PC-9 (cell line): ENCODE measurements at regions not wholly inside any gene's neighbourhood (a gene's known extent, or its start where the extent isn't known, plus 50 kb on each side); places are given as distances from the start of the nearest gene placed in this dataset.

ENCODE experiments used
- BruUV-seq: library from RNA; stranded (reverse); fragments of 400-500 nt; replicated peaks from 2 replicates; lab custom pipeline; 2021; lab: Mats Ljungman, UMichigan
- CTCF ChIA-PET: fragments of 300-600 bp; sonication (Branson Sonifier 250); formaldehyde crosslinking; loops from one replicate; lab custom pipeline; 2022; ENCODE audit warnings: antibody characterized with exemption; lab: Charles Lee
- POLR2A ChIA-PET: fragments of 300-600 bp; sonication (Branson Sonifier 250); formaldehyde crosslinking; loops from one replicate; lab custom pipeline; 2022; ENCODE audit warnings: antibody characterized with exemption; ENCODE audit not compliant: unreplicated experiment; lab: Charles Lee
- DNase-seq, 2 experiments: peaks; one replicate each; pipeline versions ENCODE4 v3.0.0 to v3.0.0-alpha.2; 2015 to 2022; ENCODE audit warnings: mixed read lengths in 1 of 2
- H2AFZ ChIP-seq: fragments of 200-600 bp; sonication (generic); 2 replicates; pipeline ENCODE4 v1.8.1; 2017; ENCODE audit warnings: antibody characterized with exemption
- H3F3A ChIP-seq: fragments of 200-600 bp; sonication (generic); 2 replicates; pipeline ENCODE4 v1.8.1; 2017; ENCODE audit warnings: antibody characterized with exemption, mild to moderate bottlenecking, low read depth; ENCODE audit not compliant: insufficient read depth
- H3K27ac ChIP-seq: fragments of 200-600 bp; sonication (generic); 2 replicates; pipeline ENCODE4 v1.6.1; 2016; ENCODE audit warnings: mixed run types
- H3K27me3 ChIP-seq: fragments of 200-600 bp; sonication (generic); 2 replicates; pipeline ENCODE4 v1.6.1; 2016; ENCODE audit warnings: low read depth, mixed run types; ENCODE audit not compliant: insufficient read depth
- H3K36me3 ChIP-seq: fragments of 200-600 bp; sonication (generic); 2 replicates; pipeline ENCODE4 v1.6.1; 2016; ENCODE audit warnings: low read depth, mixed run types
- H3K4me1 ChIP-seq: fragments of 200-600 bp; sonication (generic); replicated peaks from 2 replicates; pipeline ENCODE4 v1.6.1; 2016; ENCODE audit warnings: mixed run types; ENCODE audit not compliant: insufficient read depth
- H3K4me2 ChIP-seq: fragments of 200-600 bp; sonication (generic); 2 replicates; pipeline ENCODE4 v1.6.1; 2017; ENCODE audit warnings: mixed run types
- H3K4me3 ChIP-seq: fragments of 200-600 bp; sonication (generic); 2 replicates; pipeline ENCODE4 v1.6.1; 2016; ENCODE audit warnings: mixed run types
- H3K79me2 ChIP-seq: fragments of 200-600 bp; sonication (generic); 2 replicates; pipeline ENCODE4 v1.6.1; 2017; ENCODE audit warnings: low read depth, mixed run types
- H3K9me2 ChIP-seq: fragments of 200-600 bp; sonication (generic); 2 replicates; pipeline ENCODE4 v1.8.1; 2017; ENCODE audit warnings: mild to moderate bottlenecking; ENCODE audit not compliant: insufficient read depth
- H3K9me3 ChIP-seq: fragments of 200-600 bp; sonication (generic); 2 replicates; pipeline ENCODE4 v1.8.1; 2016; ENCODE audit warnings: low read depth; ENCODE audit not compliant: insufficient read depth
- H4K20me1 ChIP-seq: fragments of 200-600 bp; sonication (generic); 2 replicates; pipeline ENCODE4 v1.8.1; 2017; ENCODE audit not compliant: insufficient read depth
- EZH2 ChIP-seq: fragments of 200-600 bp; sonication (generic); IDR thresholded peaks from 2 replicates; pipeline ENCODE4 v1.8.0; 2017; ENCODE audit warnings: antibody characterized with exemption, low read depth
- intact Hi-C: fragments of 100-400 bp; cut with micrococcal nuclease; formaldehyde crosslinking; loops from one replicate; pipeline ENCODE4 v1.10.0; 2022; ENCODE audit not compliant: unreplicated experiment
- TF ChIP-seq, protein P1 (sequence below): fragments of 200-600 bp; sonication (generic); conservative IDR thresholded peaks from 2 replicates; pipeline ENCODE4 v1.6.1; 2017; ENCODE audit warnings: mixed run types, antibody characterized with exemption, mild to moderate bottlenecking, moderate library complexity

- H3K27ac ChIP-seq: peak overlapping the region; percentile 75
- peaks cover 95% of the 10 kb centered on the region for H3K79me2 ChIP-seq
- H3K4me2 ChIP-seq: peak overlapping the region; percentile 48
- no TSS peak for BruUV-seq
- intact Hi-C loops: no loop called here
- DNase-seq: peak in 1 of 2 experiments; percentile 84
- H3K27me3 ChIP-seq: no peaks in the 10 kb centered on the region
- peaks cover 18% of the 10 kb centered on the region; the same call in 1 of the 2 replicates for H3F3A ChIP-seq
- no peaks in the 10 kb centered on the region for H3K9me2 ChIP-seq
- no peaks in the 10 kb centered on the region for H3K36me3 ChIP-seq
- no peak overlapping the region for H2AFZ ChIP-seq
- H3K4me1 ChIP-seq: peaks cover 61% of the 10 kb centered on the region
- no peak for TF ChIP-seq EZH2
- TF ChIP-seq, protein P1, sequence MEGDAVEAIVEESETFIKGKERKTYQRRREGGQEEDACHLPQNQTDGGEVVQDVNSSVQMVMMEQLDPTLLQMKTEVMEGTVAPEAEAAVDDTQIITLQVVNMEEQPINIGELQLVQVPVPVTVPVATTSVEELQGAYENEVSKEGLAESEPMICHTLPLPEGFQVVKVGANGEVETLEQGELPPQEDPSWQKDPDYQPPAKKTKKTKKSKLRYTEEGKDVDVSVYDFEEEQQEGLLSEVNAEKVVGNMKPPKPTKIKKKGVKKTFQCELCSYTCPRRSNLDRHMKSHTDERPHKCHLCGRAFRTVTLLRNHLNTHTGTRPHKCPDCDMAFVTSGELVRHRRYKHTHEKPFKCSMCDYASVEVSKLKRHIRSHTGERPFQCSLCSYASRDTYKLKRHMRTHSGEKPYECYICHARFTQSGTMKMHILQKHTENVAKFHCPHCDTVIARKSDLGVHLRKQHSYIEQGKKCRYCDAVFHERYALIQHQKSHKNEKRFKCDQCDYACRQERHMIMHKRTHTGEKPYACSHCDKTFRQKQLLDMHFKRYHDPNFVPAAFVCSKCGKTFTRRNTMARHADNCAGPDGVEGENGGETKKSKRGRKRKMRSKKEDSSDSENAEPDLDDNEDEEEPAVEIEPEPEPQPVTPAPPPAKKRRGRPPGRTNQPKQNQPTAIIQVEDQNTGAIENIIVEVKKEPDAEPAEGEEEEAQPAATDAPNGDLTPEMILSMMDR: no peak
- H3K9me3 ChIP-seq: no peaks in the 10 kb centered on the region
- H4K20me1 ChIP-seq: no peaks in the 10 kb centered on the region
- ChIA-PET POLR2A (interaction anchor here (0.6 to 0.7 kb wide), 5 partner anchors 17 to 393 kb away, joined by 3 to 7 read pairs (median 5); no protein-coding TSS in a partner anchor), CTCF (interaction anchor here (0.7 to 2.1 kb wide), 5 partner anchors 12 to 82 kb away, joined by 3 to 13 read pairs (median 3); no protein-coding TSS in a partner anchor)
- H3K4me3 ChIP-seq: peak overlapping the region; percentile 3; the same call in 1 of the 2 replicates
Observed at GRCh38 chr1:39110882-39111281, 84.7 kb downstream of the NDUFS5 start.

DNA sequence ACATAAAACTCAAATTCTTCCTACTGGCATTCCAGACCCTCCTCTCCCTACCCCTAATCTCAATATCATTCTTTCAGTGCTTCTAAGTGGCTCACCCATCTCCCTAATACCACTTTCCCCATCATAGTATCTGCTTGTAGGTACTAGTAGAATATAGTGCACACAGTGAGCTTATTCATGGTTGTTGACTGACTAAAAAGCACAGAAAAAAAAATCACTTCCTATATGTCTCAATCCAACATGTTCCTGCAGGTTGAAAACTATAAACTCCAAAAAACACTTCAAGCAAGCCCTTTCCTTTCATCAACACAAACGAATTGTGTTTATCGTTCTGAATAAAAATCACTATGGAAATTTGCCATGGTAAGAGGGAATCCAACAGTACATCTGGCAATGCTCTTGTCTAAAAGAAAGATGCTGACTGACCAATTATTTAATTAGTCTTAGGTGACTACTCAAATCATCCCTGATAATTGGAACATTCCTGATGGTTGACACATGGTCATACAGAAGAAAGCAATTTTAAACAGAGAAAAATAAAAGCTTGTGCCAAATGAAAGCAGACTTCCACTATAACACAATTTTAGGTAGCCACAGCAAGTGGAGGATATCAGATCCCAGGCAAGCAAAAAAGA lies 87.1 kb downstream of the NDUFS5 start:
- H3K9me2 ChIP-seq: no peaks in the 10 kb centered on the region
- no peak overlapping the region for H3K27ac ChIP-seq
- no peak overlapping the region for H2AFZ ChIP-seq
- no TSS peak for BruUV-seq
- ChIA-PET CTCF (interaction anchor here (0.7 to 1.0 kb wide), 2 partner anchors 79 to 169 kb away, joined by 3 read pairs; no protein-coding TSS in a partner anchor), POLR2A (no interaction called here)
- no peaks in the 10 kb centered on the region for H3K9me3 ChIP-seq
- H3K27me3 ChIP-seq: no peaks in the 10 kb centered on the region
- H3K79me2 ChIP-seq: peaks cover 87% of the 10 kb centered on the region
- intact Hi-C loops: no loop called here
- H3K36me3 ChIP-seq: no peaks in the 10 kb centered on the region
- DNase-seq: no peak
- H4K20me1 ChIP-seq: no peaks in the 10 kb centered on the region; the same call in 1 of the 2 replicates
- no peak overlapping the region for H3K4me3 ChIP-seq
- no peak overlapping the region for H3K4me2 ChIP-seq
- H3F3A ChIP-seq: peaks cover 42% of the 10 kb centered on the region
- TF ChIP-seq, protein P1: no peak
- H3K4me1 ChIP-seq: peaks cover 68% of the 10 kb centered on the region

DNA sequence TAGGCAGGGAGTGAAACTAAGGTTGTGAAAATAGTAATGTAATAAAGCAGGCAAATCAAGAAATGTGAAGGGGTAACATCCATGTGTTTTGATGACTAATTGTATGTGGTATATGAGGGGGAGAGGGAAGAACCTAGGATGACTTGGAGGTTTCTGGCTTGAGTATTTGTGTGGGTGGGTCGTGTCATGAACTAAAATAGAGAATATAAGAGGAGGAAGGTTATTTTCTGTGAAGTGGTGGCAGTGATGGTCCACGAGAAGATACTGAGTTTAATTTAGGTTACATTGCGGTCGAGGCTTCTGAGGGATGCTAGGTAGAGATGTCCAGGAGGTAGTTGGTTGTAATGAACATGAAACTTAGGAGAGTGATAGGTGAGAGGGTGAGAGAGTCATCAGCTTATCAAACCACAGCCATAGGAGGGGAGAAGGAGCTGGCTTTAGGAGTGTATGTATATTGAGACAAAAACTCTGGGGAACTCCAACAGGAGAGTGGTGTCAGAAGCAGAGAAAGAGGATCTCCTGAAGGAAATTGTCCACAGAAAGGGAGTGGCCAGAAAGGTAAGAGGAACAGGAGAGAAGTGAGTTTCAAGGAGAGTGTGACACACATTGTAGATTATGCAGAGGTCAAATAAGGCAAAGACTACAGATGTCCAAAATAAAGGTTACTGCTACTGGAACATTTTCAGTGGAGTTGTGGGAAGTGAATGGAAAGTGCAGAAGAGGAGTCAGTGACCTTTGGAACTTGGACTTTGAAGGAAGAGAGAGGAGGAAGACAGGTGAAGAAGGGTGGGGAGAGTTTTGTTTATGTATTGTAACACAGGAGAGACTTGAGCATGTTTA lies 89.0 kb upstream of the MACF1 start:
- H3K4me2 ChIP-seq: peak overlapping the region; percentile 59
- H3K4me1 ChIP-seq: peaks cover 55% of the 10 kb centered on the region
- H3K9me3 ChIP-seq: no peaks in the 10 kb centered on the region
- H3K4me3 ChIP-seq: no peak overlapping the region
- intact Hi-C loops: loop anchor here (2.0 kb wide), 1 partner anchor 17 kb away; no protein-coding TSS in a partner anchor
- peaks cover 40% of the 10 kb centered on the region for H3F3A ChIP-seq
- no peak overlapping the region for H2AFZ ChIP-seq
- no peaks in the 10 kb centered on the region; the same call in 1 of the 2 replicates for H4K20me1 ChIP-seq
- H3K79me2 ChIP-seq: peaks cover 88% of the 10 kb centered on the region
- peak overlapping the region; percentile 68 for H3K27ac ChIP-seq
- BruUV-seq: no TSS peak
- H3K27me3 ChIP-seq: no peaks in the 10 kb centered on the region
- no peak for DNase-seq
- no peaks in the 10 kb centered on the region for H3K36me3 ChIP-seq
- no peaks in the 10 kb centered on the region for H3K9me2 ChIP-seq
- no peak for TF ChIP-seq EZH2
- TF ChIP-seq, protein P1: no peak
- POLR2A ChIA-PET: interaction anchor here (0.6 to 0.8 kb wide), 2 partner anchors 382 to 673 kb away, joined by 6 to 8 read pairs; partner anchors contain the start of gene BMP8B
- CTCF ChIA-PET: no interaction called here
